Retina (tissue), 1 donor: ENCODE measurements at regions not wholly inside any gene's neighbourhood (a gene's known extent, or its start where the extent isn't known, plus 50 kb on each side); places are given as distances from the start of the nearest gene placed in this dataset.
"Not testable (repeated sequence)": the region's sequence is repeated elsewhere in the genome, so short reads cannot be mapped to it uniquely, and the experiment has no call there.

Source experiments
- DNase-seq: peaks from one replicate; pipeline ENCODE4 v3.0.0-alpha.2; 2016

GRCh38 chr3:128549283-128550112, 56.5 kb upstream of the GATA2 start:
- no peak for DNase-seq

DNA sequence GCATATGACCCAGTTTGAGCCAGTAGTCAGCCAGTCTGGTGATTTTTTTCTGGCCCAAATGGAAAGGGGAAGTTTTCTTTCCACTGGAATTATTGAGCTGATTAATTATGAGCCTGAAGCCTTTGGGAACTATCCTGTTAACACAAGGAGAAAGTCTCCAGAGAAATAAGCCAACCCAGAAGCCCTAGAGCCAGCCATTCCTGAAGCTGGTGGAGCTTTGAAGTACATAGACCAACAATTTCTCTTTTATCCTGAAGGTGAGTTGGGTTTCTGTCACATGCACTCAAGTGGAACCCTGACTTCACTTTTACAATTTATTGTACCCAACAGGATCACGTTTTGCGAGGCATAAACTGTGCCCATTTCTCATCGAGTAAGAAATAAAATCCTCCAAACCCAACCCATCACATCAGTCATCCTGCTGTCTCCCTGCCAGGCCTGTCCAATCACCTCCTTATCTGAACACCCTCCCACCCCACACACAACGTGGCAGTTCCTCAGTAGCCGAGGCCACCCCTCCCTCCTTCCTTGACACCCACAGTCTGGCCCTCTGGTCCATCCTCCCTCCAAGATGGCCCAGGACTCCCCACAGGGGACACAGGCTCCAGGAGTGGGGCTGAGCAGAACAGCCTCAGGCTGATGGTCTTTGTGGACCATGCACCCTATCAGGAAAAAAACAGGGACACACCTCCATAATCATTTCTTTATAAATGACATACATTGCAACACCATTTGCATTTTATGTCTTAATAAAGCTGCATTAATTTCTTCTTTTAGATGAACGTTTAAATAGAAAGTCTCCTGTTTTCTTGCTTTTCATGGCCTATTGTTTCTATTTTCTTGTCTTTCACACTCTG, 55.7 kb upstream of the GATA2 start:
- no peak for DNase-seq

GRCh38 chr3:128548021-128548420, 55.0 kb upstream of the GATA2 start:
- DNase-seq = no peak

- DNase-seq = no peak
Measured at GRCh38 chr3:128547368-128547987, 54.5 kb upstream of the GATA2 start.

DNA sequence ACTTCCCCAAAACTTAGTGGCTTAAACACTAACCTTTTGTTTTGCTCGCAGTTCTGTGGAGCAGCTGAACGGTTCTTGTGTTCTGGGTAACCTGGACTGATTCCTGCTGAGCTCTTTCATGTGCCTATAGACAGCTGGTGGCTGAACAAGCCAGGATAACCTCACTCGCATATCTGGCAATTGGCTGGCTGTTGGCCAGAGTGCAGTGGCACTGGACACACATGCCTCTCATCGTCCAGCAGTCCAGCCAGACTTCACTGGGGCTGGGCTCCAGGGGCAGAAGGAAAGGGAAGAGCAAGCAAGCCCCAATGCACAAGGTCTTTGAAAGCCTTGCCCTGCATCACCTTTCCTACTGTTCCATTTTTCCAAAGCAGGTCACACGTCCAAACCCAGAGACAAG, 53.6 kb upstream of the GATA2 start:
- no peak for DNase-seq

- no peak for DNase-seq
Measured at GRCh38 chr3:128545120-128545752, 52.2 kb upstream of the GATA2 start.

GRCh38 chr3:128544190-128544589, 51.2 kb upstream of the GATA2 start:
- DNase-seq = no peak

GRCh38 chr3:128543570-128544174, 50.7 kb upstream of the GATA2 start:
- not testable (repeated sequence) for DNase-seq
